ENCODE measurements at regions not wholly inside any gene's neighbourhood (a gene's known extent, or its start where the extent isn't known, plus 50 kb on each side); places are given as distances from the start of the nearest gene placed in this dataset.
"Not testable (repeated sequence)": the region's sequence is repeated elsewhere in the genome, so short reads cannot be mapped to it uniquely, and the experiment has no call there.

DNA sequence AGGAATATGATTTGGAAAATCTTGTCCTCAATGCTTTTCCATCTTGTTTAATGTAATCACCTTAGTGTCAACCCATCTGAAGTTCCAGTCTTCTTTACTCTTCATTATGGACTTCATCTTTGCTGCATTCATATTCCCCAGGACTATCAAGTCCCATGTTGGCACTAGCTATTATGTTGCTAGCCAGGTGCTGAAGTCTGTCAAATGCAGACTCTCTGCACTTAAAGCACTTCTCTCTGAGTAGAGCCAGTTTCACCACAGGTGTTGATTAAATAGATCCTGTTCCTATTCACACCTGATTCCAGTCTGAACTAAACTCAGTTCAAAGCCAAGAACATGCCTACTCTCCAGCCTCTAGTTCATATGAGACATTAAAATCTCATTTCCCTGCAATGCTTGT lies 75.0 kb upstream of the PKN2 start:
- no peak for DNase-seq

DNA sequence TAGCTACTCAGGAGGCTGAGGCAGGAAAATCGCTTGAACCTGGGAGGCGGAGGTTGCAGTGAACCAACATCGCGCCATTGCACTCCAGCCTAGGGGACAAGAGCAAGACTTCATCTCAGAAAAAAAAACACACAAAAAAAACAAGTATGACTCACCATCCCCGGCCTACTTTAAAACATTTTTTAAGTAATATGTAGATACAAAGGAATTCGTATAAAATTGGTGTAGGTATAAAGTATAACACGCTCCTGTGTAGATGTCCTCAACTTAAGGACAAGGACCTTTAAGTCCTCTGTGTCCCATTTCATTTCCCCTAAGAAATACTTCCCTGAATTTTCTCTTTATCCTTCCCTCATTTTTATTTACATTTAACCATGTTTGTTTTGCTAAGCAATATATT lies 73.4 kb upstream of the PKN2 start:
- DNase-seq = no peak

DNA sequence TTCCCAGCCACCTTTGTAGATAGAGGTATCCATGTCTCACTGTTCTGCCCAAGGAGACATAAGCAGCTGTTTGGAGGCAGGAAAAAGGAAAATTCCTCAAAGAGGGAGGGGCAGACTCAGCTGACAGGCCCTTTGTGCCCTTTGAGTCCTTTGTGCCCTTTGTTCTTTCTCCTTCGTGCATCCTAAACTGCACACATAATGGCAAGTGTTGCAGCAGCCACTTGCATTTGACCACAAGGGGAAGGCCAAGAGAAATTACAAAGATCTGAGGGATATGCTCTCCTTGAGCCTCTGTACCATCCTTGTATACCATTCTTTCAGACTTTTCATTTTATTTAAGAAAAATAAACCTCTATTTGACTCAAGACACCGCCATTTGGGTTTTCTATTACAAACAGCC lies 71.8 kb upstream of the PKN2 start:
- DNase-seq = no peak

DNA sequence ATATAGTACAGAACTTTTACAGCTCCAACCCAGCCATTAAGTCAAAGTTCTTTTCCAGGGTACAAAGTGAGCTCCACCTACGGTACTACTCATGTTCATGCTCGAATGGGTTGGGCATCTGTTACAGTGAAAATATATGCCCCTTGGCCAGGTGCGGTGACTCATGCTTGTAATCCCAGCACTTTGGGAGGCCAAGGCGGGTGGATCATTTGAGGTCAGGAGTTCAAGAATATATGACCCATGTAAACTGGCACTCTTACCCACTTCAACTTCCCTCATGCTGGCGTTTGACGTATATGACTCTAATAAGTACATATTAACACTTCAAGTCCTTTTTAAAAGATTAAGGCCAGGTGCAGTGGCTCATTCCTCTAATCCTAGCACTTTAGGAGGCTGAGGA lies 71.3 kb upstream of the PKN2 start:
- peak; percentile 5 for DNase-seq

DNA sequence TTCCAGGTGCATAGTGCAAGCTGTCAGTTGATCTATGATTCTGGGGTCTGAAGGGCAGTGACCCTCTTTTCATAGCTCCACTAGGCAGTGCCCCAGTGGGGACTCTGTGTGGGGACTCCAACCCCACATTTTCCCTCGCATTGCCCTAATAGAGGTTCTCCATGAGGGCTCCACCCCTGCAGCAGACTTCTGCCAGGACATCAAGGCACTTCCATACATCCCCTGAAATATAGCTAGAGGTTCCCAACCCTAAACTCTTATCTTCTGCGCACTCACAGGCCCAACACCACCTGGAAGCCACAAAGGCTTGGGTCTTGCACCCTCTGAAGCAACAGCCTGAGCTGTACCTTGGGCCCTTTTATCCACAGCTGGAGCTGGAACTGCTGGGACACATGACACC lies 65.7 kb upstream of the PKN2 start:
- no peak for DNase-seq

DNA sequence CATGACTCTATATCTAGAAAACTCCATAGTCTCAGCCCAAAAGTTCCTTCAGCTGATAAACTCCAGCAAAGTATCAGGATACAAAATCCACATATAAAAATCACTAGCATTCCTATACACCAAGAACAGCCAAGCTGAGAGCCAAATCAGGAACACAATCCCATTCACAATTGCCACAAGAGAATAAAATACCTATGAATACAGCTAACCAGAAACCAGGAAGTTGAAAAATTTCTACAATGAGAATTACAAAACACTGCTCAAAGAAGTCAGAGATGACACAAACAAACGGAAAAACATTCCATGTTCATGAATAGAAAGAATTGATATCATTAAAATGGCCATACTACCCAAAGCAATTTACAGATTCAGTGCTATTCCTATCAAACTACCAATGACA lies 61.0 kb upstream of the PKN2 start:
- DNase-seq = not testable (repeated sequence)
